Thoracic aorta (tissue), 2 donors: ENCODE measurements at regions not wholly inside any gene's neighbourhood (a gene's known extent, or its start where the extent isn't known, plus 50 kb on each side); places are given as distances from the start of the nearest gene placed in this dataset.

Experiments used
- ATAC-seq: fragments of 150-250 bp; one replicate; pipeline ENCODE4 v1.8.0; 2017; ENCODE audit warnings: low read depth; ENCODE audit not compliant: insufficient number of reproducible peaks, low FRiP score
- DNase-seq: peaks from one replicate; pipeline ENCODE4 v3.0.0-alpha.2; 2020; ENCODE audit warnings: low spot score
- H3K27ac ChIP-seq, 2 donors: fragments of 200-600 bp; sonication (generic); 1 replicate in 1 of 2; 2 replicates in 1 of 2; pipeline ENCODE4 v1.5.1; 2016; ENCODE audit warnings: mild to moderate bottlenecking in 2 of 2, moderate library complexity in 2 of 2
- H3K27me3 ChIP-seq: fragments of 200-600 bp; sonication (generic); replicated peaks from 2 replicates; pipeline ENCODE4 v1.6.0; 2016; ENCODE audit warnings: mild to moderate bottlenecking; ENCODE audit not compliant: insufficient read depth
- H3K36me3 ChIP-seq: fragments of 200-600 bp; sonication (generic); one replicate; pipeline ENCODE4 v1.5.1; 2016
- H3K4me1 ChIP-seq, 2 donors: fragments of 200-600 bp; sonication (generic); 1 replicate in 1 of 2; 2 replicates in 1 of 2; pipeline versions ENCODE4 v1.5.1 to v1.6.0; 2016; ENCODE audit warnings: low read depth in 2 of 2, mild to moderate bottlenecking in 1 of 2; ENCODE audit not compliant: control insufficient read depth in 1 of 2
- H3K4me3 ChIP-seq: fragments of 200-600 bp; sonication (generic); 2 replicates; pipeline ENCODE4 v1.5.1; 2016; ENCODE audit warnings: mild to moderate bottlenecking
- H3K9me3 ChIP-seq: fragments of 200-600 bp; sonication (generic); 2 replicates; pipeline ENCODE4 v1.5.1; 2016
- CTCF ChIP-seq: fragments of 200-600 bp; sonication (generic); IDR thresholded peaks from one replicate; pipeline ENCODE4 v1.5.1; 2019; ENCODE audit warnings: antibody characterized with exemption

- no peak for TF ChIP-seq CTCF
- Histone ChIP-seq H3K4me3 (no peak overlapping the region), H3K36me3 (no peaks in the 10 kb centered on the region), H3K4me1 (no peaks in the 10 kb centered on the region), H3K27ac (no peak overlapping the region), H3K27me3 (no peaks in the 10 kb centered on the region), H3K9me3 (no peaks in the 10 kb centered on the region)
- ATAC-seq (no peak), DNase-seq (no peak)
Measured at GRCh38 chr5:163373436-163374084, 63.8 kb upstream of the CCNG1 start.

- Histone ChIP-seq H3K27me3 (no peaks in the 10 kb centered on the region), H3K36me3 (no peaks in the 10 kb centered on the region), H3K4me1 (no peaks in the 10 kb centered on the region), H3K27ac (no peak overlapping the region), H3K4me3 (no peak overlapping the region), H3K9me3 (no peaks in the 10 kb centered on the region)
- no peak for TF ChIP-seq CTCF
- no peak for DNase-seq
- no peak for ATAC-seq
Measured at GRCh38 chr5:163377982-163378381, 59.4 kb upstream of the CCNG1 start.

GRCh38 chr5:163379298-163380155 lies 57.9 kb upstream of the CCNG1 start:
- no peak overlapping the region for H3K4me3 ChIP-seq
- no peak for TF ChIP-seq CTCF
- ATAC-seq, result no peak
- DNase-seq, result no peak
- no peaks in the 10 kb centered on the region for H3K36me3 ChIP-seq
- H3K9me3 ChIP-seq, result no peaks in the 10 kb centered on the region
- no peaks in the 10 kb centered on the region for H3K4me1 ChIP-seq
- H3K27me3 ChIP-seq, result no peaks in the 10 kb centered on the region
- H3K27ac ChIP-seq, result no peak overlapping the region

- no peak for DNase-seq
- Histone ChIP-seq H3K4me3 (no peak overlapping the region), H3K9me3 (no peaks in the 10 kb centered on the region), H3K27ac (no peak overlapping the region), H3K27me3 (no peaks in the 10 kb centered on the region), H3K4me1 (no peaks in the 10 kb centered on the region), H3K36me3 (no peaks in the 10 kb centered on the region)
- no peak for TF ChIP-seq CTCF
- ATAC-seq, result no peak
Measured at GRCh38 chr5:163381832-163382231, 55.6 kb upstream of the CCNG1 start.

GRCh38 chr5:163383754-163384153 lies 53.6 kb upstream of the CCNG1 start:
- DNase-seq, result no peak
- no peaks in the 10 kb centered on the region for H3K27me3 ChIP-seq
- no peak overlapping the region for H3K27ac ChIP-seq
- ATAC-seq, result no peak
- H3K9me3 ChIP-seq, result no peaks in the 10 kb centered on the region
- H3K4me3 ChIP-seq, result no peak overlapping the region
- no peaks in the 10 kb centered on the region for H3K36me3 ChIP-seq
- no peaks in the 10 kb centered on the region for H3K4me1 ChIP-seq
- TF ChIP-seq CTCF, result no peak
